HG03280 (cell line): ENCODE measurements at regions not wholly inside any gene's neighbourhood (a gene's known extent, or its start where the extent isn't known, plus 50 kb on each side); places are given as distances from the start of the nearest gene placed in this dataset.
"Not testable (repeated sequence)": the region's sequence is repeated elsewhere in the genome, so short reads cannot be mapped to it uniquely, and the experiment has no call there.

Experiments
- ATAC-seq: cut with Tn5 transposase; IDR thresholded peaks from one replicate; pipeline ENCODE4 v1.9.1; 2021; ENCODE audit warnings: mild to moderate bottlenecking, moderate library complexity; ENCODE audit not compliant: unreplicated experiment

DNA sequence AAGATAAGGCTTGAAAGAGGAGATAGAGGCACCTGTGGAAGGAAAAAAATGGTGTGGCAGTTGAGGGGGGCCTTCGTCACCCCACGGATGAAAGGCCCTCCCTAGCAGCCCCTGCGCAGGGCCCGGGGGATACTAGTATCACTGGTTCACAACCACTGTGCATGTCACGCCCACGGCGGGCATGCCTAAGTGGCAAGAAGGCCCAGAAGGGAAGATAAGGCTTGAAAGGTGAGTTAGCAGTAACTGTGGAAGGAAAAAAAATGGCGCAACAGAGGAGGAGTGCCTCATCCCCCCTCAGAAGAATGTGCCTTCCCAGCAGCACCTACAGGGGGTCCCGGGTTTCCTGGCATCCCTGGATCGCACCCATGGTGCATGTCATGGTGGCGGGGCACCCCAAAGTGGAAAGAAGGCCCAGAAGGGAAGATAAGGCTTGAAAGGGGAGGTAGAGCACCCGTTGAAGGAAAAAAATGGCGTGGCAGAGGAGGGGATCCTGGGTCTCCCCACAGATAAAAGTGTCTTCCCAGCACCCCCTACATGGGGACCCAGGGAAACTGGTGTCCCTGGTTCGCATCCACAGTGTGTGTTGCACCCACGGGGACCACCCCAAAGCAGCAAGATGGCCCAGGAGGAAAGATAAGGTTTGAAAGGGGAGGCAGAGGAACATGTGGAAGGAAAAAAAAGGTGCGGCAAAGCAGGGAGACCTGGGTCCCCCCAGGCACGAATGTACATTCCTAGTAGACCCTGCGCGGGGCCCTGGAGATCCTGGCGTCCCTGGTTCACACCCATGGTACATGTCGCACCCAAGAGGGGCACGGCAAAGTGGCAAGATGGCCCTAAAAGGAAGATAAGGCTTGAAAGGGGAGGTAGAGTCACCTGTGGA, 279.2 kb downstream of the ALG10 start:
- ATAC-seq: no peak

DNA sequence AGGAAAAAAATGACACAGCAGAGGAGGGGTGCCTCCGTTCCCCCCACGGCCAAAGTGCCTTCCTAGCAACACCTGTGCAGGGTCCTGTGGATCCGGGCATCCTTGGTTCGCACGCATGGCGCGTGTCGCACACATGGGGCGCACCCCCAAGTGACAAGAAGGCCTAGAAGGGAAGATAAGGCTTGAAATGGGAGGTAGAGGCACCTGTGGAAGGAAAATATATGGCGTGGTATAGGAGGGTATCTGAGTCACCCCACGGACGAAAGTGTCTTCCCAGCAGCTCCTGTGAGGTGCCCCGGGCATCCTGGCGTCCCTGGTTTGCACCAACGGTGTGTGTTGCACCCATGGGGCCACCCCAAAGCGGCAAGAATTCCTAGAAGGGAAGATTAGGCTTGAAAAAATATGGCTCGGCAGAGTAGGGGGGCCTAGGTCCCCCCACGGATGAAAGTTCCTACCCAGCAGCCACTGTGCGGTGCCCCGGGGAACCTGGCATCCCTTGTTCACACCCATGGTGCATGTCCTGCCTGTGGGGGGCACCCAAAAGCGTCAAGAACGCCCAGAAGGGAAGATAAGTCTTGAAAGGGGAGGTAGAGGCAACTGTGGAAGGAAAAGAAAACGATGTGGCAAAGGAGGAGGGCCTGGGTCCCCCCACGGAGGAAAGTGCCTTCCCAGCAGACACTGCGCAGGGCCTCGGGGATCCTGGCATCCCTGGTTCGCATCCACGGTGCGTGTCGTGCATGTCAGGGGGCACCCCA, 280.0 kb downstream of the ALG10 start:
- no peak for ATAC-seq

DNA sequence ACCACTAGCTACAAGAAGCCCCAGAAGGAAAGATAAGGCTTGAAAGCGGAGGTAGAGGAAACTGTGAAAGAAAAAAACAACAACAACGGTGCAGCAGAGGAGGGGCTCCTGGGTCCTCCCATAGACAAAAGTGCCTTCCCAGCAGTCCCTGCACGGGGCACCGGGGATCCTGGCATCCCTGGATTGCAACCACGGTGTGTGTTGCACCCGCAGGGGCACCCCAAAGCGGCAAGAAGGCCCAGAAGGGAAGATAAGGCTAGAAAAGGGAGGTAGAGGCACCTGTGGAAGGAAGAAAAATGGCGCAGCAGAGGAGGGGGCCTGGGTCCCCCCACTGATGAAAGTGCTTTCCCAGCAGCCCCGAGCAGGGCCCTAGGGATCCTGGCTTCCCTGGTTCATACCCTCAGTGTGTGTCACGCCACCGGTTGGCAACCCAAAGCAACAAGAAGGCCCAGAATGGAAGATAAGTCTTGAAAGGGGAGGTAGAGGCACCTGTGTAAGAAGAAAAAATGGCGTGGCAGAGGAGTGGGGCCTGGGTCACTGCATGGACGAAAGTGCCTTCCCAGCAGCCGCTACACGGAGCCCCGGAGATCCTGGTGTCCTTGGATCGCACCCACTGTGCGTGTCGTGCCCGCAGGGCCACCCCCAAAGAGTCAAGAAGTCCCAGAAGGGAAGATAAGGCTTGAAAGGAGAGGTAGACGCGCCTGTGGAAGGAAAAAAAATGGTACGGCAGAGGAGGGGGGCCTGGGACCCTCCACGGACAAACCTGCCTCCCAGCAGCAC, 281.0 kb downstream of the ALG10 start:
- no peak for ATAC-seq

DNA sequence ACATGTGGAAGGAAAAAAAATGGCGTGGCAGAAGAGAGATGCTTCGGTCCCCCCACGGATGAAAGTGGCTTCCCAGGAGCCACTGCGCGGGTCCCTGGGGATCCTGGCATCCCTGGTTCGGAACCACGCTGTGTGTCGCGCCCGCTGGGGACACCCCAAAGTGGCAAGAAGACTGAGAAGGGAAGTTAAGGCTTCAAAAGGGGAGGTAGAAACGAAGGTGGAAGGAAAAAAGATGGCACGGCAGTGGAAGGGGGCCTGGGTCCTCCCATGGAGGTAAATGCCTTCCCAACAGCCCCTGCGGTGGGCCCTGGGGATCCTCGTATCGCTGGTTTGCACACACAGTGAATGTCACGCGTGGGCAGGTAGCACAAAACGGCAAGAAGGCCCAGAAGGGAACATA, 281.7 kb downstream of the ALG10 start:
- no peak for ATAC-seq

DNA sequence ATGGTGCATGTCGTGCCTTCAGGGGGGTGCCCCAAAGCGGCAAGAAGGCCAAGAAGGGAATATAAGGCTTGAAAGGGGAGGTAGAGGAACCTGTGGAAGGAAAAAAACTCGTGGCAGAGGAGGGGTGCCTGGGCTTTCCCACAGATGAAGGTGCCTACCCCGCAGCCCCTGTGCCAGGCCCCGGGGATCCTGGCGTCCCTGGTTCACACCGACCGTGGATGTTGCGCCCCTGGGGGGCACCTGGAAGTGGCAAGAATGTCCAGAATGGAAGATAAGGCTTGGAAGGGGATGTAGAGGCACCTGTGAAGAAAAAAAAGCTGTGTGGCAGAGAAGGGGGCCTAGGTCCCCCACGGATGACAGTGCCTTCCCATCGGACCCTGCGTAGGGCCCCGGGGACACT, 282.2 kb downstream of the ALG10 start:
- ATAC-seq: no peak

DNA sequence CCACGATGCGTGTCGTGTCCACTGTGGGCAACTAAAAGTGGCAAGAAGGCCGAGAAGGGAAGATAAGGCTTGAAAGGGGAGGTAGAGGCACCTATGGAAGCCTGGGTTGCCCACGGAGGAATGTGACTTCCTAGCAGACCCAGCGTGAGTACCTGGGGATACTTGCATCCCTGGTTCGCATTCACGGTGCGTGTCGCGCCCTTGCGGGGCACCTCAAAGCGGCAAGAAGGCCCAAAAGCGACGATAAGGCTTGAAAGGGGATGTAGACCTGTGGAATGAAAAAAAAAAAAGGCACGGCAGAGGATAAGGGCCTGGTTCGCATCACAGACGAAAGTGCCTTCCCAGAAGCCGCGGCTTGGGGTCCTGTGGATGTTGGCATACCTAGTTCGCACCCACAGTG, 282.9 kb downstream of the ALG10 start:
- ATAC-seq: no peak

DNA sequence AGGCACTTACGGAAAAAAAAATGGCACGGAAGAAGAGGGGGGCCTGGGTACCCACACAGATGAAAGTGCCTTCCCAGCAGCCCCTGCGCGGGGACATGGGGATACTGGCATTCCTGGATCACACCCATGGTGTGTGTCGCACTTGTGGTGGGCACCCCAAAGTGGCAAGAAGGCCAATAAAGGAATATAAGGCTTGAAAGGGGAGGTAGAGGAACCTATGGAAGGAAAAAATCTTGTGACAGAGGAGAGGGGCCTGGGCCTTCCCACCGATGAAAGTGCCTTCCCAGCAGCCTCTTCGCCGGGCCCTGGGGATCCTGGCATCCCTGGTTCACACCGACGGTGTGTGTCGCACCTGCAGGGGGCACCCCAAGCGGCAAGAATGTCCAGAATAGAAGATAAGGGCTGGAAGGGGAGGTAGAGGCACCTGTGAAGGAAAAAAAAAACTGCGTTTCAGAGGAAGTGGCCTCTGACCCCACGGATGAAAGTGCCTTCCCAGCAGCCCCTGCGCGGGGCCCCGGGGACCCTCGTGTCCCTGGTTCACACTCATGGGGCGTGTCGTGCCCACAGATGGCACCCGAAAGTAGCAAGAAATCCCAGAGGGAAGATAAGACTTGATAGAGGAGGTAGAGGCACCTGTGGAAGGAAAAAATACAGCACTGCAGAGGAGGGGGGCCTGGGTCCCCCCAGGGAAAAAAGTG, 284.0 kb downstream of the ALG10 start:
- no peak for ATAC-seq

DNA sequence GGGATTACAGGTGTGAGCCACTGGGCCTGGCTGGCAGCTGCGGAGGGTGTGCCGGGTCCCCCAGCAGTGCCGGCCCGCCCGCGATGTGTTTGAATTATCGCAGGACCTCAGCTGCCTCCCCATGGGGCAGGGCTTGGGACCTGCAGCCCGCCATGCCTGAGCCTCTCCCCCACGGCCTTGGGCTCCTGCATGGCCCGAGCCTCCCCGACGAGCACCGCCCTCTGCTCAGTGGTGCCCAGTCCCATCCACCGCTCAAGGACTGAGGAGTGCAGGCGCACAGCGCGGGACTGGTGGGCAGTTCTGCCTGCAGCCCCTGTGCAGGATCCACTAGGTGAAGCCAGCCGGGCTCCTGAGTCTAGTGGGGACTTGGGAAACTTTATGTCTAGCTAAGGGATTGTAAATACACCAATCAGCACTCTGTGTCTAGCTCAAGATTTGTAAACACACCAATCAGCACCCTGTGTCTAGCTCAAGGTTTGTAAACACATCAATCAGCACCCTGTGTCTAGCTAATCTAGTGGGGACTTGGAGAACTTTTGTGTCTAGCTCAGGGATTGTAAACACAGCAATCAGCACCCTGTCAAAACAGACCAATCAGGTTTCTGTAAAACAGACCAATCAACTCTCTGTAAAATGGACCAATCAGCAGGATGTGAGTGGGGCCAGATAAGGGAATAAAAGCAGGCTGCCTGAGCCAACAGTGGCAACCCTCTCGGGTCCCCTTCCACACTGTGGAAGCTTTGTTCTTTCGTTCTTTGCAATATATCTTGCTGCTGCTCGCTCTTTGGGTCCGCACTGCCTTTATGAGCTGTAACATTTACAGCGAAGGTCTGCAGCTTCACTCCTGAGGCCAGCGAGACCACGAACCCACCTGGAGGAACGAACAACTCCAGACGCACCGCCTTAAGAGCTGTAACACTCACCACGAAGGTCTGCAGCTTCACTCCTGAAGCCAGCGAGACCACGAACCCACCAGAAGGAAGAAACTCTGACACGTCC, 287.8 kb downstream of the ALG10 start:
- not testable (repeated sequence) for ATAC-seq

DNA sequence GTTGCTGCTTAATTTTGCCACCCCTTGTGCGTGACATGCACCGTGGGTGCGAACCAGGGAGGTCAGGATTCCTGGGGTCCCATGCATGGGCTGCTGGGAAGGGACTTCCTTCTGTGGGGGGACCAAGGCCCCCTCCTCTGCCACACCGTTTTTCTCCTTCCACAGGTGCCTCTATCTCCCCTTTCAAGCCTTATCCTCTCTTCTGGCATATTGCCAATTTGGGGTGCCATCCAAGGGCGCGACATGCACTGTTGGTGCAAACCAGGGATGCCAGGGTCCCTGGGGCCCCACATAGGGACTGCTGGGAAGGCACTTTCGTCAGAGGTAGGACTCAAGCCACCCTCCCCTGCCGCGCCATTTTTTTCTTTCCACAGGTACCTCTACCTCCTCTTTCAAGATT, 289.0 kb downstream of the ALG10 start:
- ATAC-seq: no peak

DNA sequence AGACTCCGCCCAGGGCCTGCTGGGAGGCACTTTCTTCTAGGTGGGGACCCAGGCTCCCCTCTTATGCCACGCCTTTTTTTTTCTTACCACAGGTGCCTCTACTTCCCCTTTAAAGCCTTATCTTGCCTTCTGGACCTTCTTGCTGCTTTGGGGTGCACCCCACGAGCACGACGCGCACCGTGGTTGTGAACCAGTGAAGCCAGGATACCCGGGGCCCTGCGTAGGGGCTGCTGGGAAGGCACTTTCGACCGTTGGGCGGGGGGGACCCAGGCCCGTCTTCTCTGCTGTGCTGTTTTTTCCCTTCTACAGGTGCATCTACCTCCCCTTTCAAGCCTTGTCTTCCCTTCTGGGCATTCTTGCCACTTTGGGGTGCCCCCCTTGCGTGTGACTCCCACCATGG, 305.4 kb downstream of the ALG10 start:
- ATAC-seq: no peak

DNA sequence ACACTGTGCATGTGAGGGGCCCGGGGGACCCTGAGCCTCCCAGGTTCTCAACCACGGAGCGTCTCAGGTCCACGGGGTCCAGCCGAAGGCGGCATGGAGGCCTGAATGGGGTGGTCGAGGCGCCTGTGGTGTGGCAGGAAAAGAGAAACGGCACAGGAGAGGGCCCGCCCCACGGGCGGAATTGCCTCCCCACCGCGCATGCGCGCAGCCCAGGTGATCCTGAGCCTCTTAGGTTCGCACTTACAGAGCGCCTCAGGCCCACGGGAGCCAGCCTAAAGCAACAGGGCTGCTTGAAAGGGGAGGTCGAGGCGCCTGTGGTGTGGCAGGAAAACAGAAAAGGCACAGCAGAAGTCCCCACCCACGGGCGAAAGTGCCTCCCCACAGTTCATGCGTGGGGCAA, 311.0 kb downstream of the ALG10 start:
- ATAC-seq: no peak

DNA sequence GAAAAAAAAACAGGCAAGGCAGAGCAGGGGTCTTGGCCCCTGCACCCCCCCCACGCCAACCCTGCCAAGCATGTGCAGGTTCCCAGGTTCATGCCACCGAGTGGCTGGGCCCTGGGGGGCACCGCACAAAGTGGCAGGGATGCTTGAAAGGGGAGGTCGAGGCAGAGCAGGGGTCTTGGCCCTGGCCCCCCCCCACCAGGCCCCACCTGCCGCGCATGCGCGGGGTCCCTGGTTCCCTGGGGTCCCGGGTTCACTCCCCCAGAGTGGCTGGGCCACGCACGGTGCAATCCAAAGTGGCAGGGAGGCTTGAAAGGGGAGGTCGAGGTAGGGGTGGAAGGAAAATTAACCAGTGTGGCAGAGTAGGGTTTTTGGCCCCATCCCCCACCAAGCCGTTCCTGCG, 312.2 kb downstream of the ALG10 start:
- no peak for ATAC-seq

DNA sequence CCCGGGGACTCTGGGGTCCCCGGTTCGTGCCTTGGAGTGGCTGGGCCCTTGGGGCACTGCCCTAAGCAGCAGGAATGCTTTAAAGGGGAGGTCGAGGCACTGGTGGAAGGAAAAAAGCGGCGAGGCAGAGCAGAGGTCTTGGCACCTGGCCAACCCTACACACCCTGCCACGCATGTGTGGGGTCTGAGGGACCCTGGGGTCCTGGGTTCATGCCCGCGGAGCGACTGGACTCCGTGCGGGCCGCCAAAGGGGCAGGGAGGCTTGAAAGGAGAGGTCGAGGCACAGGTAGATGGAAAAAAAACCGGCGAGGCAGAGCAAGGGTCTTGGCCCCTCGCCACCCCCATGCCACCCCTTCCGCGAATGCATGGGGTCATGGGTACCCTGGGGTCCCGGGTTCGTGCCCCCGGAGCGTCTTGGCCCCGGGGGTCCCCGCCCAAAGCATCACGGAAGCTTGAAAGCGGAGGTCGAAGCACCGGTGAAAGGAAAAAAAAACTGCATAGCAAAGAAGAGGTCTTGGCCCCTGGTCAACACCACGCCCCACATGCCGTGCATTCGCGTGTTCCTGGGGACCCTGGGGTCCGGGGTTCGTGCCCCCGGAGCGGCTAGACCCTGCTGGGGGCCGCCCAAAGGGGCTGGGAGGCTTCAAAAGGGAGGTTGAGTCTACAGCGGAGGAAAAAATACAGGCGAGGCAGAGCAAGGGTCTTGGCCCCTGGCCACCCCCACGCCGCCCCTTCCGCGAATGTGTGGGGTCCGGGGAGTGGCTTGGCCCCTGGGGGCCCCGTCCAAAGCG, 312.9 kb downstream of the ALG10 start:
- no peak for ATAC-seq

DNA sequence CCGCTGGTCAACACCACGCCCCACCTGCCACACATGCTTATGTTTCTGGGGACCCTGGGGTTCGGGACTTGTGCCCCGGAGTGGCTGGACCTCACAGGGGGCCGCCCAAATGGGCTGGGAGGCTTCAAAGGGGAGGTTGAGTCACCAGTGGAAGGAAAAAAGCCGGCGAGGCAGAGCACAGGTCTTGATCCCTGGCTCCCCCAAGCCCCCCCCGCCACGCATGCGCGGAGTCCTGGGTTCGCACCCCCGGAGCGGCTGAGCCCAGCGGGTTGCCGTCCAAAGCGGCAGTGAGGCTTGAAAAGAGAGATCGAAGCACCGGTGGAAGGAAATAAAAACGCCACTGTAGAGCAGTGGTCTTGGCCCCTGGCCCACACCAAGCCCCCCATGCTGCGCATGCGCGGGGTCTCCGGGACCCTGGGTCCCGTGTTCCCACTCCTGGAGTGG, 313.5 kb downstream of the ALG10 start:
- ATAC-seq: no peak

DNA sequence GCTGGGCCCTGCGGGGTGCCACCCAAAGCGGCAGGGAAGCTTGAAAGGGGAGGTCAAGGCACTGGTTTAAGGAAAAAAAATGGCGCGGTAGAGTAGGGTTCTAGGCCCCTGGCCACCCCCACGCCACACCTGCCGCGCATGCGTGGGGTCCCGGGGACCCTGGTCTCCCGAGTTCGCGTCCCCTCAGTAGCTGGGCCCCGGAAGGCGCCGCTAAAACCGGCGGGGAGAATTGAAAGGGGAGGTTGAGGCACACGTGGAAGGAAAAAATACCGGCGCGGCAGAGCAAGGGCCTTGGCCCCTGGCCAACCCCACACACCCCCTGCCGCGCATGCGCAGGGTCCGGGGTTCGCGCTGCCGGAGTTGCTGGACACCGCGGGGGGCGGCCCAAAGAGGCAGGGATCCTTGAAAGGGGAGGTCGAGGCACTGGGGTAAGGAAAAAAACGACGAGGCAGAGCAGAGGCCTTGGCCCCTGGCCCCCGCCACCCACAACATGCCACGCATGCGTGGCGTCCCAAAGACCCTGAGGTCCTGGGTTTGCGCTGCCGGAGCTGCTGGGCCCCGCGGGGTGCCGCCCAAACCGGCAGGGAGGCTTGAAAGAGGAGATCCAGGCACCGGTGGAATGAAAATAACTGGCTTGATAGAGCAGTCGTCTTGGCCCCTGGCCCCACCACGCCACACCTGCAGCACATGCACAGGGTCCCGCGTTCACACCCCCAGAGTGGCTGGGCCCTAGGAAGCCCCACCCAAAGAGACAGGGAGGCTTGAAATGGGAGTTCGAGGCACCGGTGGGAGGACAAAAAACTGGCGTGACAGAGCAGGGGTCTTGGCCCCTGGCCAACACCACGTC, 314.5 kb downstream of the ALG10 start:
- ATAC-seq: no peak

DNA sequence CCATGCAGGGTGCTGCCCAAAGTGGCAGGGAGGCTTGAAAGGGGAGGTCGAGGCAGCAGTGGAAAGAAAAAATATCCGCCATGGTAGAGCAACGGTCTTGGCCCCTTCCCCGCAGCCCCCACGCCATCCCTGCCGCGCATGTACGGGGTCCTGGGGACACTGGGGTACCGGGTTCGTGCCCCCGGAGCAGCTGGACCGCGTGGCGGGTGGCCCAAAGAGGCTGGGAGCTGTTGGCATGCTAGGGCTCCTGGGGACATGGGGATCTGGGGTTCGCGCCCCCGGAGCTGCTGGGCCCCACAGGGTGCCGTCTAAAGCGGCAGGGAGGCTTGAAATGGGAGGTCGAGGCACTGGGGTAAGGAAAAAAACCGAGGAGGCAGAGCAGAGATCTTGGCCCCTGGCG, 316.5 kb downstream of the ALG10 start:
- ATAC-seq: no peak

DNA sequence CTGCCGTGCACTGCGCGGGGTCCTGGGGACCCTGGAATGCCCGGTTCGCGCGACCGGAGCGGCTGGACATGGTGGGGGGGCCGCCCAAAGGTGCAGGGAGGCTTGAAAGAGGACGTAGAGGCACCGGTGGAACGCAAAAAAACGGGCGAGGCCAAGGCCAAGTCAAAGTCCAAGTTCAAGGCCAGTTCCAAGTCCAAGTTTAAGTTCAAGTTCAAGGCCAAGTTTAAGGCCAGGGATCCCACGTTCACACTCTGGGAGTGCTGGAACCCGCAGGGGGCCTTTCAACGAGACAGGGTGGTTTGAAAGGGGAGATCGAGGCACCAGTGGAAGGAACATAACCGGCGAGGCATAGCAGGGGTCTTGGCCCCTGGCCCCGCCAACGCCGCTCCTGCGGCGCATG, 317.6 kb downstream of the ALG10 start:
- no peak for ATAC-seq
